ENCODE measurements at regions not wholly inside any gene's neighbourhood (a gene's known extent, or its start where the extent isn't known, plus 50 kb on each side); places are given as distances from the start of the nearest gene placed in this dataset.

DNA sequence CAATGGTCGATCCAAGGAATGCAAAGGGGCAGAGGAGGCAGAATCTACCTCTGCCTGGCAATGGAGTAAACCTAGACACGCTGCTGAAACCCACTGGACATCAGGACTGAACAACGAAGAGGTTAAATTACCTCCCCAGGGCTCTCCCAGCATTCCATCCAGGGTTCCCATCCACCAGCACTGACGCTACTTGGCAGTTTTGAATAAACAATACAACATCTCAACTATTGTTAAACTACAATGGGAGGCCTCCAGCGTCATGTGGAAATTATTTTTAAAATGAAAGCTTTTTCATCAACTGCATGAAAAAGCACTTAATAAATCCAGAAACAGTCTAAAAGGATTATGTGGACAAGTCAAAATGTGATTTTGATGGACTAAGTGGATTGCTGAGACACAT is 96.8 kb upstream of the NHSL1 start:
- no peak for ATAC-seq
- TF ChIP-seq CREB5 (CRISPR knock-in tag; IDR thresholded peaks at IDR 0.05; ENCODE audit: low read depth) (no peak), PPARA (CRISPR knock-in tag; IDR thresholded peaks at IDR 0.05; ENCODE audit: borderline replicate concordance) (no peak), ZNF70 (CRISPR knock-in tag; IDR thresholded peaks at IDR 0.05) (no peak), RARB (CRISPR knock-in tag; IDR thresholded peaks at IDR 0.05) (no peak), ZFP30 (CRISPR knock-in tag; IDR thresholded peaks at IDR 0.05) (no peak), ISL1 (CRISPR knock-in tag; IDR thresholded peaks at IDR 0.05) (no peak), GLIS3 (CRISPR knock-in tag; IDR thresholded peaks at IDR 0.05) (no peak), ARNTL (CRISPR knock-in tag; IDR thresholded peaks at IDR 0.05; ENCODE audit: borderline replicate concordance, low read depth) (no peak), ZNF565 (CRISPR knock-in tag; conservative IDR thresholded peaks at IDR 0.05; ENCODE audit: low read depth) (no peak), TOX (CRISPR knock-in tag; IDR thresholded peaks at IDR 0.05; ENCODE audit: borderline replicate concordance) (no peak), BACH2 (CRISPR knock-in tag; IDR thresholded peaks at IDR 0.05; ENCODE audit: borderline replicate concordance) (no peak)
- TF ChIP-seq, protein P1, sequence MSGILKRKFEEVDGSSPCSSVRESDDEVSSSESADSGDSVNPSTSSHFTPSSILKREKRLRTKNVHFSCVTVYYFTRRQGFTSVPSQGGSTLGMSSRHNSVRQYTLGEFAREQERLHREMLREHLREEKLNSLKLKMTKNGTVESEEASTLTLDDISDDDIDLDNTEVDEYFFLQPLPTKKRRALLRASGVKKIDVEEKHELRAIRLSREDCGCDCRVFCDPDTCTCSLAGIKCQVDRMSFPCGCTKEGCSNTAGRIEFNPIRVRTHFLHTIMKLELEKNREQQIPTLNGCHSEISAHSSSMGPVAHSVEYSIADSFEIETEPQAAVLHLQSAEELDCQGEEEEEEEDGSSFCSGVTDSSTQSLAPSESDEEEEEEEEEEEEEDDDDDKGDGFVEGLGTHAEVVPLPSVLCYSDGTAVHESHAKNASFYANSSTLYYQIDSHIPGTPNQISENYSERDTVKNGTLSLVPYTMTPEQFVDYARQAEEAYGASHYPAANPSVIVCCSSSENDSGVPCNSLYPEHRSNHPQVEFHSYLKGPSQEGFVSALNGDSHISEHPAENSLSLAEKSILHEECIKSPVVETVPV (CRISPR knock-in tag; IDR thresholded peaks at IDR 0.05): no peak
- TF ChIP-seq, protein P2, sequence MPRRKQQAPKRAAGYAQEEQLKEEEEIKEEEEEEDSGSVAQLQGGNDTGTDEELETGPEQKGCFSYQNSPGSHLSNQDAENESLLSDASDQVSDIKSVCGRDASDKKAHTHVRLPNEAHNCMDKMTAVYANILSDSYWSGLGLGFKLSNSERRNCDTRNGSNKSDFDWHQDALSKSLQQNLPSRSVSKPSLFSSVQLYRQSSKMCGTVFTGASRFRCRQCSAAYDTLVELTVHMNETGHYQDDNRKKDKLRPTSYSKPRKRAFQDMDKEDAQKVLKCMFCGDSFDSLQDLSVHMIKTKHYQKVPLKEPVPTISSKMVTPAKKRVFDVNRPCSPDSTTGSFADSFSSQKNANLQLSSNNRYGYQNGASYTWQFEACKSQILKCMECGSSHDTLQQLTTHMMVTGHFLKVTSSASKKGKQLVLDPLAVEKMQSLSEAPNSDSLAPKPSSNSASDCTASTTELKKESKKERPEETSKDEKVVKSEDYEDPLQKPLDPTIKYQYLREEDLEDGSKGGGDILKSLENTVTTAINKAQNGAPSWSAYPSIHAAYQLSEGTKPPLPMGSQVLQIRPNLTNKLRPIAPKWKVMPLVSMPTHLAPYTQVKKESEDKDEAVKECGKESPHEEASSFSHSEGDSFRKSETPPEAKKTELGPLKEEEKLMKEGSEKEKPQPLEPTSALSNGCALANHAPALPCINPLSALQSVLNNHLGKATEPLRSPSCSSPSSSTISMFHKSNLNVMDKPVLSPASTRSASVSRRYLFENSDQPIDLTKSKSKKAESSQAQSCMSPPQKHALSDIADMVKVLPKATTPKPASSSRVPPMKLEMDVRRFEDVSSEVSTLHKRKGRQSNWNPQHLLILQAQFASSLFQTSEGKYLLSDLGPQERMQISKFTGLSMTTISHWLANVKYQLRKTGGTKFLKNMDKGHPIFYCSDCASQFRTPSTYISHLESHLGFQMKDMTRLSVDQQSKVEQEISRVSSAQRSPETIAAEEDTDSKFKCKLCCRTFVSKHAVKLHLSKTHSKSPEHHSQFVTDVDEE (CRISPR knock-in tag; IDR thresholded peaks at IDR 0.05): no peak

DNA sequence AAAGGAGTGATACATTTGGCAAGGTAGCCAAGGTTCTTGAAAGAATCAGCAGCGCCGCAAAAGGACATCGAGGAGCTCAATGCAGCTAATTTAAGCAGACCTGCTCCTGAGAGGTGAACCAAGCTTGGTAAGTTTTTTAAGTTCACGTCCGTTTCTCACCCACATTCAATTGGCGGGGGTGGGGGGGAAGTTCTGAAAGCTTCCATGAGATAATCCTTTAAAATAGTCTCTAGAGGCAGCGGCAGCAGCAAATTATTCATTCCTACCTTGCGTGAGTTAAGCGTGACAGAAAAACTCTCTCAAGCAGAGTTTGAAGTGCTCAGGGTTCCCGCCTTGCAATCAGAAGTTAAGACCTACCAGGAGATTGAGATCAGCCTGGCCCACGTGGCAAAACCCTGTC is 97.3 kb upstream of the NHSL1 start:
- no peak for TF ChIP-seq OSR1 (CRISPR knock-in tag; IDR thresholded peaks at IDR 0.05)
- TF ChIP-seq TCF4 (CRISPR knock-in tag; IDR thresholded peaks at IDR 0.05; ENCODE audit: borderline replicate concordance): no peak
- TF ChIP-seq PATZ1 (CRISPR knock-in tag; IDR thresholded peaks at IDR 0.05; ENCODE audit: borderline replicate concordance): no peak
- no peak for TF ChIP-seq BACH2 (CRISPR knock-in tag; IDR thresholded peaks at IDR 0.05; ENCODE audit: borderline replicate concordance)
- TF ChIP-seq ZNF8 (CRISPR knock-in tag; IDR thresholded peaks at IDR 0.05): no peak
- no peak for TF ChIP-seq ZNF565 (CRISPR knock-in tag; conservative IDR thresholded peaks at IDR 0.05; ENCODE audit: low read depth)
- TF ChIP-seq, protein P1 (CRISPR knock-in tag; IDR thresholded peaks at IDR 0.05): no peak
- TF ChIP-seq TOX (CRISPR knock-in tag; IDR thresholded peaks at IDR 0.05; ENCODE audit: borderline replicate concordance): no peak
- TF ChIP-seq, protein P2 (CRISPR knock-in tag; IDR thresholded peaks at IDR 0.05): no peak
- no peak for TF ChIP-seq SNAI2 (CRISPR knock-in tag; IDR thresholded peaks at IDR 0.05)
- TF ChIP-seq ESRRG (CRISPR knock-in tag; IDR thresholded peaks at IDR 0.05): no peak
- ATAC-seq: no peak
